K562 (cell line): ENCODE measurements at regions not wholly inside any gene's neighbourhood (a gene's known extent, or its start where the extent isn't known, plus 50 kb on each side); places are given as distances from the start of the nearest gene placed in this dataset.

Experiments
- CBX1 ChIP-seq: sonication (generic); IDR thresholded peaks from 2 replicates; pipeline ENCODE4 v1.6.1; 2016; ENCODE audit warnings: antibody characterized with exemption, low read depth, mild to moderate bottlenecking
- CC2D1A ChIP-seq: fragments of 450-650 bp; IDR thresholded peaks from 2 replicates; pipeline ENCODE4 v1.6.1; 2017; ENCODE audit warnings: mild to moderate bottlenecking
- ETV1 ChIP-seq: fragments of 450-650 bp; conservative IDR thresholded peaks from 2 replicates; pipeline ENCODE4 v1.6.1; 2016; ENCODE audit warnings: missing genetic modification characterization, control low read depth, low read depth, missing compliant biosample characterization
- PHF20 ChIP-seq: fragments of 450-650 bp; IDR thresholded peaks from 2 replicates; pipeline ENCODE4 v1.6.1; 2018; ENCODE audit not compliant: partially characterized antibody
- RBM17 ChIP-seq: fragments of 200-400 bp; formaldehyde crosslinking; IDR thresholded peaks from 2 replicates; pipeline ENCODE4 v1.6.1; 2017; ENCODE audit warnings: low read depth, mild to moderate bottlenecking, low read length, borderline replicate concordance
- TF ChIP-seq, protein P1 (sequence below): fragments of 450-650 bp; IDR thresholded peaks from 2 replicates; pipeline ENCODE4 v1.6.1; 2017; ENCODE audit warnings: antibody characterized with exemption, mild to moderate bottlenecking

DNA sequence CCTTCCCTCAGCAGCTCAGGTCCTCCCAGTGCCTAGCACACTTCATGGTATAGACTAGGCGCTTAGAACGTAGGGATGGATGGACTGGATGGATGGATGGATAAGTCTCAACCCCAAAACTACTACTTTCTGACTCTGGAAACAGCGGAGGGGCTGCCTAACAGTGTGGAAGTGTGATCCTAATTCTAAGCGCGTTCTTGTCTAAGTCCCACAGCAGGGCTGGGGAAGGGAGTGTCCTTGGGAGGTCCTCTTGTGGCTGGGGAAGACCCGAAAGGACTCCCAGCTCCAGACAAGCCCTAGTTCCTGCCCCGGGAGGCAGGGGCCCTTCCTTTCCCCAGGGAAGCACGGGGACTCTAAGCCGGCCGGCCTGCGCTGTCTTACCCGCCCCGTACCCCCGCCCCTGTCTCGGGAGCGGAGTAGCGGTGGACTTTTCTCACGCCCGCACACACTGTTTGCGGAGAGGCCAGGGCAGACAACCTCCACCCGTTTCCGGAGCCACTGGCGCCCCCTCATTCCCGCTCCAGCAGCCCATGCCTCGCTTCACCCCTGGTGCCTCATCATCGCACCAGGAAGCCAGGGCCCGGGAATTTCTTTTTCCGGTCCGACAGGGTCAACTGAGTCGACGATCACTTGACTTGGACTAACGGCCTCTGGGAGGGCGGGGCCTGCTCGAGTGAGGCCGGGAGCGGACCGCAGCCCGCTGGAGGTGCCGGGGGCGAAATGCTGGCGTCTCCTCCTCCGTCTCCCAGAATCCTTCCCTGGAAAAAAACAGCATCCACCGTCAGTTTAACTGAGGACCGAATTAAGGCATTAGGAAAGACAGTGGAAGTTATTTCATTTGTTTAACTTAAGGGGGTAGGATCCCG, 133.3 kb downstream of the TBC1D2B start (continued):
- TF ChIP-seq, protein P1, sequence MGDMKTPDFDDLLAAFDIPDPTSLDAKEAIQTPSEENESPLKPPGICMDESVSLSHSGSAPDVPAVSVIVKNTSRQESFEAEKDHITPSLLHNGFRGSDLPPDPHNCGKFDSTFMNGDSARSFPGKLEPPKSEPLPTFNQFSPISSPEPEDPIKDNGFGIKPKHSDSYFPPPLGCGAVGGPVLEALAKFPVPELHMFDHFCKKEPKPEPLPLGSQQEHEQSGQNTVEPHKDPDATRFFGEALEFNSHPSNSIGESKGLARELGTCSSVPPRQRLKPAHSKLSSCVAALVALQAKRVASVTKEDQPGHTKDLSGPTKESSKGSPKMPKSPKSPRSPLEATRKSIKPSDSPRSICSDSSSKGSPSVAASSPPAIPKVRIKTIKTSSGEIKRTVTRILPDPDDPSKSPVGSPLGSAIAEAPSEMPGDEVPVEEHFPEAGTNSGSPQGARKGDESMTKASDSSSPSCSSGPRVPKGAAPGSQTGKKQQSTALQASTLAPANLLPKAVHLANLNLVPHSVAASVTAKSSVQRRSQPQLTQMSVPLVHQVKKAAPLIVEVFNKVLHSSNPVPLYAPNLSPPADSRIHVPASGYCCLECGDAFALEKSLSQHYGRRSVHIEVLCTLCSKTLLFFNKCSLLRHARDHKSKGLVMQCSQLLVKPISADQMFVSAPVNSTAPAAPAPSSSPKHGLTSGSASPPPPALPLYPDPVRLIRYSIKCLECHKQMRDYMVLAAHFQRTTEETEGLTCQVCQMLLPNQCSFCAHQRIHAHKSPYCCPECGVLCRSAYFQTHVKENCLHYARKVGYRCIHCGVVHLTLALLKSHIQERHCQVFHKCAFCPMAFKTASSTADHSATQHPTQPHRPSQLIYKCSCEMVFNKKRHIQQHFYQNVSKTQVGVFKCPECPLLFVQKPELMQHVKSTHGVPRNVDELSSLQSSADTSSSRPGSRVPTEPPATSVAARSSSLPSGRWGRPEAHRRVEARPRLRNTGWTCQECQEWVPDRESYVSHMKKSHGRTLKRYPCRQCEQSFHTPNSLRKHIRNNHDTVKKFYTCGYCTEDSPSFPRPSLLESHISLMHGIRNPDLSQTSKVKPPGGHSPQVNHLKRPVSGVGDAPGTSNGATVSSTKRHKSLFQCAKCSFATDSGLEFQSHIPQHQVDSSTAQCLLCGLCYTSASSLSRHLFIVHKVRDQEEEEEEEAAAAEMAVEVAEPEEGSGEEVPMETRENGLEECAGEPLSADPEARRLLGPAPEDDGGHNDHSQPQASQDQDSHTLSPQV: 0 out of 2 replicates have a peak, but pooled peaks have one; percentile 12
- TF ChIP-seq CC2D1A (no peak), CBX1 (0 out of 2 replicates have a peak, but pooled peaks have one; percentile 25), RBM17 (no peak), PHF20 (peak; percentile 71), ETV1 (peak; percentile 70)
